Activated CD8-positive, alpha-beta memory T cell treated with anti-CD3 and anti-CD28 coated beads, Interleukin-2, amount 50 U/mL, for 24 hours (primary cell): ENCODE measurements at regions not wholly inside any gene's neighbourhood (a gene's known extent, or its start where the extent isn't known, plus 50 kb on each side); places are given as distances from the start of the nearest gene placed in this dataset.
"Not testable (repeated sequence)": the region's sequence is repeated elsewhere in the genome, so short reads cannot be mapped to it uniquely, and the experiment has no call there.

ENCODE experiments used
- DNase-seq: peaks from one replicate; pipeline ENCODE4 v3.0.0-alpha.2; 2020; ENCODE audit errors: extremely low read depth

- no peak for DNase-seq
Measured at GRCh38 chrX:42832764-42833549, 55.0 kb upstream of the PPP1R2C start.

DNA sequence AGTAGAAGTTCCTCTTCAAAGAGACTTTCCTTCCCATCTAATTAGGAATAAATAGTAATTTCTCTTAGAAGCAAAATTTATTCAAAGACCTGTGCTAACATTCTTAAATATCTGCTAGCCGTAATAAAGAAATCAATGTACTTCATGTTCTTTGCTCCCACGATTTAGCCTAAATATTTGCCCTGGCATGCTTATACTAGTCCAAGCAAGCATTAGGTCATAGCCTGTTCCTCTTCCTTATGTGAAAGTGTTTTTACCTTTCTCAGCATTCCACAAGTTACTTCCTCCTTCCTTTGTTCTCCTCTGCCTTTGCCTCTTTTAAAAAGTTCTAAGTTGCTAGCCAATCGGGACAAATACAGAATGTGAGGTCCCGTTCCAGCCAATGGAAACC, 55.6 kb upstream of the PPP1R2C start:
- not testable (repeated sequence) for DNase-seq

DNA sequence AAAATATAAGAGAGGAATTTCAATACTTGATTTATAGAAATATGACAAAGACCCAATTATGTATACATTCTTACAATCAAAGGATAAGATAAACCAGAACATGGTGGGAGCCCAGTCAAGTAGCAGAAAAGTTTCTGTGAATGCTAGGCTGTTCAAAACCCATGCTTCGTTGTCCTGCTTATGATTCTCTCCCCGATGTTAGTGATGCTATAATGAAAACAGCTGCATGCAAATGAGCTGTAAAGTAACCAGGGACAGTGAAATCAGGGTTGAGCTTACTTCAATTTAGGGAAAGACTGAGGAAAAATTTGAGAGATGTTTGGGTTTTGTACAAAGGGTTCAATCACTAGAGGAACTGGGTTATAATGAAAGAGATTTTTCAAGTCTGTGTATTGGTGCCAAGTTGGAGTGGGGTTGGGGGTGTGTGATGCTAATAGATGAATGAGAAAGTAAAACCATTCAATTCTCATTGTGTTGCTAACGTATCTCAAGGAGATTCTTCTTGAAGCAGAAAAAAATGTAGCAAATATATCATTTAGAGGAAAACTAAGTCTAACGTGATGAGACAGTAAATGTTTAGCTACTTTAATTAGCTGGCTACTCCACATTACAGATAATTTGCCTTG, 59.3 kb upstream of the PPP1R2C start:
- no peak for DNase-seq

- no peak for DNase-seq
Measured at GRCh38 chrX:42837747-42838146, 59.8 kb upstream of the PPP1R2C start.

GRCh38 chrX:42839632-42840031, 61.7 kb upstream of the PPP1R2C start:
- no peak for DNase-seq

GRCh38 chrX:42846741-42847140, 68.8 kb upstream of the PPP1R2C start:
- DNase-seq: no peak

GRCh38 chrX:42855259-42855658, 77.3 kb upstream of the PPP1R2C start:
- DNase-seq: no peak

GRCh38 chrX:42857766-42858165, 79.8 kb upstream of the PPP1R2C start:
- no peak for DNase-seq

GRCh38 chrX:42869011-42869410, 91.0 kb upstream of the PPP1R2C start:
- DNase-seq: no peak

GRCh38 chrX:42869659-42870476, 91.9 kb upstream of the PPP1R2C start:
- no peak for DNase-seq

GRCh38 chrX:42886519-42886918, 108.6 kb upstream of the PPP1R2C start:
- no peak for DNase-seq

DNA sequence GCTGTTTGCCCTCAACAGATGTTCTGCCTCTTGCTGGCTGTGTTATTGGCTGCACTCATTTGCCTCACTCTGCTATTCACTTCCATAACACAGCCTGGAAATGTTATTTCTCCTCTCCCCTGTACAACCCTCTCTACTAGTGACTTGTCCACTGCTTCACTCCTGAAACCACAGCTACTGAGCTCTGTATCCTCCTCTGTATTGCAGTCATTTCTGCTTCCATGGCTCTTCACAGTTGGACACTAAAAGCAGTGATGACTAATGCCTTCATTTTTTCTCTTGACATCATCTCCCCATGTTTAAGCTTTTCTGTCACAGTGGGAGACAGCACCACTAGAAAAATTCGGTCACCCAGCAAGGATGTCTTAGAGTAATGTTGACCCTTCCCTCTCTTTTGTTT, 123.0 kb upstream of the PPP1R2C start:
- no peak for DNase-seq

DNA sequence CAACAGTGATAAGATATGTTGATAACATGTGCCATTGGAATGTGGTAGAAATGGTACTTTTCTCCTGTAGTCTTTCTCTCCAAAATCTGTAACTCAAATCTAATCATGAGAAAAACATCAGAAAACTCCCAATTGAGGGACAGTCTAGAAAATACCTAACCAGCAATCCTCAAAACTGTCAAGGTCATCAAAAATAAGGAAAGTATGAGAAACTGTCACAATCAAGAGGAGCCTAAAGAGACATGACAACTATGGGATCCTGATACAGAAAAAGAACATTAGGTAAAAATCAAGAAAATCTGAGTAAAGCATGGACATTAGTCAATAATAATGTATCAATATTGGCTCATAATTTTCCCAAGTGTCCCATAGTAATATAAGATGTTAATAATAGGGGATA, 124.5 kb upstream of the PPP1R2C start:
- DNase-seq: no peak

DNA sequence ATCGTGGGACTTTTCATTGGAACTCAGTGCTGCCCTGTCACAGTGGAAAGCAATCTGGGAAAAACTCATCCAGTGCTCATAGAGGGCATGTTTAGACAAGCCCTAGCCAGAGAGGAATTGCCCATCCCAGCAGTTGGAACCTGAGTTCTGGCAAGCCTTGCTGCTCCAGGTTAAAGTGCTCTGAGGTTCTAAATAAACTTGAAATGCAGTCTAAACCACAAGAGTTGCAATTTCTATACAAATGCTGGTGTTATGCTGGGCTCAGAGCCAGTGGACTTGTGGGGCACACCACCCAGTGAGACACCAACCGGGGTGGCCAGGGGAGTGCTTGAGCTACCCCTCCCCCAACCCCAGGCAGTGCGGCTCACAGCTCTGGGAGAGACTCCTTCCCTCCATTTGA, 142.8 kb upstream of the PPP1R2C start:
- no peak for DNase-seq

- no peak for DNase-seq
Measured at GRCh38 chrX:42930071-42930470, 152.1 kb upstream of the PPP1R2C start.

- DNase-seq: no peak
Measured at GRCh38 chrX:42930951-42931350, 153.0 kb upstream of the PPP1R2C start.

- DNase-seq: no peak
Measured at GRCh38 chrX:42933187-42933586, 155.2 kb upstream of the PPP1R2C start.

DNA sequence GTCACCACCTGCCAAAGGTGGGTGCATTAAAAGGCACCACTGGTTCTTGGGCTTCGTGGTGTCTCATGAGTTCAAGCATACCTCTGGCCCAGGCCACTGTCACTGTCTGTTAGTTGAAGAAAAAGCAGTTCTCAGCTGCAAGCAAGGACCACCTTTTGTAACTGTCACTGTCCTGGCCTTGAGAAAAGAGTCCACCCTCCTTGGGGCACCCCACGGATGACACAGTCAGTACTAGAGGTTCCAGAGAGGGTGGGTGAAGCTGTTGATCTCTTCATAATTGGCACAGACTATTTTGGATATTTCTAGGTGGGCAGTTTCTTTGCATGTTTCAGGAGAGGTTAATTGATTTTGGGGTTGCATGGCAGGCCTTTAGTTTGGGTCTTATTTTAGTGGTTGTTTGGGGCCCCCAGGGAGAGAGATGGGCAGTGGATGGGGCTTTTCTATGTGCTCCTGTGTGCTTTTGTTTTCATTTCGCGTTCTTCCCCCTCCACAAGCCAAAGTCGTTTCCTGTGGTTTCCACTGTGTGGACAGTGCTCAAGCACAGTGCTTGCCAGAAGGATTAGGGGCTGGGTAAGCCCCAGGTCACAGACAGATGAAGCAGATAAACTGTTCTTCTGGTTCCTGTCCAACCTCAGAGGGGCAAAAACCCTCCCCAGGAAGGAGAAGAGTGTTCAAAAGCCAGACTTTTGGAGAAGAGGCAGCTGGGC, 156.2 kb upstream of the PPP1R2C start:
- DNase-seq: no peak

GRCh38 chrX:42941671-42942070, 163.7 kb upstream of the PPP1R2C start:
- no peak for DNase-seq

GRCh38 chrX:42943051-42943974, 165.3 kb upstream of the PPP1R2C start:
- DNase-seq: no peak

DNA sequence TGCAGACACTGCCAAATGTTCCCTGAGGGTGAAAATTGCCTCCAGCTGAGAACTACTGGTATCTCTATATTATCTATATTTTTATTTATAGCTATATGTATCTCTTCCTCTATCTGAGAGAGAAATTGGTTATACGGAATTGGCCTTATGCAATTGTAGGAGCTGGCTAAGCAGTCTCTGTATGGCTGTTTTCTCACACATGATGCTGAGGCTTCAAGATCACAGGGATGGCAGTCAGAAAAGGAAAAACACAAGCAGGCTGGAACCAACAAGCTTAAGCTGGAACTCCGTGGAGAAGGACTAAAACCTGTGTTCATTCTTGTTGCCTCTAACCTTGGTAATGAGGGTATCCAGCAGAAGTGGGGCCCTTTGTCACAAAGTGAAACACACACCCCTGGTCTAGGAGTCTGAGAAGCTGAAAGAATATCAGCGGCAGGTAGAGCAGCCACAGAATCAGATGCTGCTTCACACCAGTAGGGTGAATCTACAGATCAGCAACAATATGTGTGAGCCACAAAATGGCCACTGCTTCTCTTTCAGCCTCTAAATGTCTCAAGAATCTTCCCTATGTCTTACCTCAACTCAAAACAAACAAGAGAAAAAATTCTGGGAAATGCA, 166.5 kb upstream of the PPP1R2C start:
- no peak for DNase-seq
